ENCODE measurements at regions not wholly inside any gene's neighbourhood (a gene's known extent, or its start where the extent isn't known, plus 50 kb on each side); places are given as distances from the start of the nearest gene placed in this dataset.

DNA sequence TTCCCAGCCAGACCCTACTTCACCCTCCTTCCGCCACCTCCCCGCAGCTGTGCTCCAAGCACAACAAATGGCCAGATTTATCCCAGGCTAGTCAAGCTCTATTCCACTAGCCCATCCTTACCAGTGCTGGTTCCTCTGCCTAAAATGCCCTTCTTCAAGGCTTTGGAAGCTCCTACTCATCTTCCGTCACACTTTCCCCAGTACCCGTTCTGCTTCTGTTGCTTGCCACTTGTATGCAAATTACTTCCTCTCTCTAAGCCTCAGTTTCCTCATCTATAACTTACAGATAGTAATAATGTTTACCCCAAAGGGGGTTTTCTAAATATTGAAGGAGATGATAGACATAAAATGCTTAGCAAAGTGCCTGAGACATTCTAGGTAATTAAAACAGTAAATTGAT lies 193.1 kb downstream of the MAFB start:
- TF ChIP-seq, protein P1, sequence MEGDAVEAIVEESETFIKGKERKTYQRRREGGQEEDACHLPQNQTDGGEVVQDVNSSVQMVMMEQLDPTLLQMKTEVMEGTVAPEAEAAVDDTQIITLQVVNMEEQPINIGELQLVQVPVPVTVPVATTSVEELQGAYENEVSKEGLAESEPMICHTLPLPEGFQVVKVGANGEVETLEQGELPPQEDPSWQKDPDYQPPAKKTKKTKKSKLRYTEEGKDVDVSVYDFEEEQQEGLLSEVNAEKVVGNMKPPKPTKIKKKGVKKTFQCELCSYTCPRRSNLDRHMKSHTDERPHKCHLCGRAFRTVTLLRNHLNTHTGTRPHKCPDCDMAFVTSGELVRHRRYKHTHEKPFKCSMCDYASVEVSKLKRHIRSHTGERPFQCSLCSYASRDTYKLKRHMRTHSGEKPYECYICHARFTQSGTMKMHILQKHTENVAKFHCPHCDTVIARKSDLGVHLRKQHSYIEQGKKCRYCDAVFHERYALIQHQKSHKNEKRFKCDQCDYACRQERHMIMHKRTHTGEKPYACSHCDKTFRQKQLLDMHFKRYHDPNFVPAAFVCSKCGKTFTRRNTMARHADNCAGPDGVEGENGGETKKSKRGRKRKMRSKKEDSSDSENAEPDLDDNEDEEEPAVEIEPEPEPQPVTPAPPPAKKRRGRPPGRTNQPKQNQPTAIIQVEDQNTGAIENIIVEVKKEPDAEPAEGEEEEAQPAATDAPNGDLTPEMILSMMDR (IDR thresholded peaks at IDR 0.05), result no peak
- TF ChIP-seq POLR2A (IDR thresholded peaks at IDR 0.05), result no peak

Measured in body of pancreas (tissue), 4 donors.